ENCODE measurements at regions not wholly inside any gene's neighbourhood (a gene's known extent, or its start where the extent isn't known, plus 50 kb on each side); places are given as distances from the start of the nearest gene placed in this dataset.

GRCh38 chr4:89521826-89522225 is 214.2 kb upstream of the GPRIN3 start:
- Histone ChIP-seq H3K27me3 (ENCODE audit: control insufficient read depth, insufficient read depth) (no peaks in the 10 kb centered on the region), H3K4me1 (ENCODE audit: control insufficient read depth, insufficient read depth, low read length) (no peaks in the 10 kb centered on the region), H3K9me3 (ENCODE audit: control insufficient read depth, low read length) (no peaks in the 10 kb centered on the region), H3K4me3 (ENCODE audit: low read length) (no peak overlapping the region), H3K27ac (ENCODE audit: low read length) (no peak overlapping the region)
- intact Hi-C loops (cut with DNase I): no loop called here
- ATAC-seq (no peak), DNase-seq (no peak)
- 76% methylated on average over 4 of the region's 4 CpGs for WGBS

- no peak for ATAC-seq
- no peaks in the 10 kb centered on the region for H3K4me1 ChIP-seq (ENCODE audit: control insufficient read depth, insufficient read depth, low read length)
Observed at GRCh38 chr4:89519771-89520320, 212.2 kb upstream of the GPRIN3 start.

GRCh38 chr4:89518259-89518658 is 210.7 kb upstream of the GPRIN3 start:
- intact Hi-C loops (cut with DNase I): no loop called here
- no peak for ATAC-seq
- no peaks in the 10 kb centered on the region for H3K27me3 ChIP-seq (ENCODE audit: control insufficient read depth, insufficient read depth)
- H3K9me3 ChIP-seq (ENCODE audit: control insufficient read depth, low read length): no peaks in the 10 kb centered on the region
- no peaks in the 10 kb centered on the region for H3K4me1 ChIP-seq (ENCODE audit: control insufficient read depth, insufficient read depth, low read length)
- WGBS: 94% methylated on average over 4 of the region's 4 CpGs
- no peak overlapping the region for H3K4me3 ChIP-seq (ENCODE audit: low read length)
- H3K27ac ChIP-seq (ENCODE audit: low read length): no peak overlapping the region
- DNase-seq: no peak

More at GRCh38 chr4:89519771-89520320, 212.2 kb upstream of the GPRIN3 start:
- Histone ChIP-seq H3K4me3 (ENCODE audit: low read length) (no peak overlapping the region), H3K27me3 (ENCODE audit: control insufficient read depth, insufficient read depth) (no peaks in the 10 kb centered on the region), H3K9me3 (ENCODE audit: control insufficient read depth, low read length) (no peaks in the 10 kb centered on the region), H3K27ac (ENCODE audit: low read length) (no peak overlapping the region)
- intact Hi-C loops (cut with DNase I): no loop called here
- 87% methylated on average over 3 of the region's 3 CpGs for WGBS
- no peak for DNase-seq

GRCh38 chr4:89514811-89515210 is 207.2 kb upstream of the GPRIN3 start:
- intact Hi-C loops (cut with DNase I): no loop called here
- H3K9me3 ChIP-seq (ENCODE audit: control insufficient read depth, low read length): no peaks in the 10 kb centered on the region
- H3K27ac ChIP-seq (ENCODE audit: low read length): no peak overlapping the region
- ATAC-seq: no peak
- H3K4me3 ChIP-seq (ENCODE audit: low read length): no peak overlapping the region
- 88% methylated on average over 3 of the region's 3 CpGs for WGBS
- H3K27me3 ChIP-seq (ENCODE audit: control insufficient read depth, insufficient read depth): no peaks in the 10 kb centered on the region
- DNase-seq: no peak
- H3K4me1 ChIP-seq (ENCODE audit: control insufficient read depth, insufficient read depth, low read length): no peaks in the 10 kb centered on the region

GRCh38 chr4:89511776-89512175 is 204.2 kb upstream of the GPRIN3 start:
- WGBS: 63% methylated on average over 7 of the region's 7 CpGs
- H3K4me3 ChIP-seq (ENCODE audit: low read length): no peak overlapping the region
- H3K27me3 ChIP-seq (ENCODE audit: control insufficient read depth, insufficient read depth): no peaks in the 10 kb centered on the region
- intact Hi-C loops (cut with DNase I): no loop called here
- no peak for DNase-seq
- ATAC-seq: no peak
- no peaks in the 10 kb centered on the region for H3K9me3 ChIP-seq (ENCODE audit: control insufficient read depth, low read length)
- no peak overlapping the region for H3K27ac ChIP-seq (ENCODE audit: low read length)
- H3K4me1 ChIP-seq (ENCODE audit: control insufficient read depth, insufficient read depth, low read length): no peaks in the 10 kb centered on the region

- H3K9me3 ChIP-seq (ENCODE audit: control insufficient read depth, low read length): no peaks in the 10 kb centered on the region
- DNase-seq (no peak), ATAC-seq (no peak)
- no peak overlapping the region for H3K4me3 ChIP-seq (ENCODE audit: low read length)
- H3K27me3 ChIP-seq (ENCODE audit: control insufficient read depth, insufficient read depth): no peaks in the 10 kb centered on the region
- intact Hi-C loops (cut with DNase I): no loop called here
- no peak overlapping the region for H3K27ac ChIP-seq (ENCODE audit: low read length)
- WGBS: 78% methylated on average over 4 of the region's 4 CpGs
- H3K4me1 ChIP-seq (ENCODE audit: control insufficient read depth, insufficient read depth, low read length): no peaks in the 10 kb centered on the region
Observed at GRCh38 chr4:89509708-89510281, 202.2 kb upstream of the GPRIN3 start.

GRCh38 chr4:89506866-89507491 is 199.4 kb upstream of the GPRIN3 start:
- ATAC-seq (no peak), DNase-seq (peak in 1 of 3 donors; percentile 37)
- Histone ChIP-seq H3K4me1 (ENCODE audit: control insufficient read depth, insufficient read depth, low read length) (no peaks in the 10 kb centered on the region), H3K27ac (ENCODE audit: low read length) (no peak overlapping the region), H3K4me3 (ENCODE audit: low read length) (no peak overlapping the region), H3K27me3 (ENCODE audit: control insufficient read depth, insufficient read depth) (no peaks in the 10 kb centered on the region), H3K9me3 (ENCODE audit: control insufficient read depth, low read length) (no peaks in the 10 kb centered on the region)
- 45% methylated on average over 3 of the region's 3 CpGs for WGBS
- intact Hi-C loops (cut with DNase I): no loop called here

GRCh38 chr4:89502581-89502980 is 195.0 kb upstream of the GPRIN3 start:
- ATAC-seq: no peak

GRCh38 chr4:89497517-89498308 is 190.1 kb upstream of the GPRIN3 start:
- peak; percentile 56 to 95 for ATAC-seq
- intact Hi-C loops (cut with DNase I): no loop called here
- H3K4me3 ChIP-seq (ENCODE audit: low read length): no peak overlapping the region
- H3K27me3 ChIP-seq (ENCODE audit: control insufficient read depth, insufficient read depth): no peaks in the 10 kb centered on the region
- WGBS: 52% methylated on average over 4 of the region's 4 CpGs
- no peaks in the 10 kb centered on the region for H3K9me3 ChIP-seq (ENCODE audit: control insufficient read depth, low read length)
- no peaks in the 10 kb centered on the region for H3K4me1 ChIP-seq (ENCODE audit: control insufficient read depth, insufficient read depth, low read length)
- DNase-seq: no peak
- no peak overlapping the region for H3K27ac ChIP-seq (ENCODE audit: low read length)

More at GRCh38 chr4:89502581-89502980, 195.0 kb upstream of the GPRIN3 start:
- Histone ChIP-seq H3K4me3 (ENCODE audit: low read length) (no peak overlapping the region), H3K27ac (ENCODE audit: low read length) (no peak overlapping the region), H3K4me1 (ENCODE audit: control insufficient read depth, insufficient read depth, low read length) (no peaks in the 10 kb centered on the region), H3K9me3 (ENCODE audit: control insufficient read depth, low read length) (no peaks in the 10 kb centered on the region), H3K27me3 (ENCODE audit: control insufficient read depth, insufficient read depth) (no peaks in the 10 kb centered on the region)
- no peak for DNase-seq
- intact Hi-C loops (cut with DNase I): no loop called here
- WGBS: 94% methylated on average over 1 of the region's 1 CpG

GRCh38 chr4:89496851-89497250 is 189.3 kb upstream of the GPRIN3 start:
- Histone ChIP-seq H3K9me3 (ENCODE audit: control insufficient read depth, low read length) (no peaks in the 10 kb centered on the region), H3K4me1 (ENCODE audit: control insufficient read depth, insufficient read depth, low read length) (no peaks in the 10 kb centered on the region), H3K27ac (ENCODE audit: low read length) (no peak overlapping the region), H3K4me3 (ENCODE audit: low read length) (no peak overlapping the region), H3K27me3 (ENCODE audit: control insufficient read depth, insufficient read depth) (no peaks in the 10 kb centered on the region)
- WGBS: 37% methylated on average over 1 of the region's 1 CpG
- ATAC-seq (no peak), DNase-seq (no peak)
- intact Hi-C loops (cut with DNase I): no loop called here

GRCh38 chr4:89493367-89493766 is 185.8 kb upstream of the GPRIN3 start:
- Histone ChIP-seq H3K4me3 (ENCODE audit: low read length) (no peak overlapping the region), H3K27ac (ENCODE audit: low read length) (no peak overlapping the region), H3K4me1 (ENCODE audit: control insufficient read depth, insufficient read depth, low read length) (no peaks in the 10 kb centered on the region), H3K27me3 (ENCODE audit: control insufficient read depth, insufficient read depth) (no peaks in the 10 kb centered on the region), H3K9me3 (ENCODE audit: control insufficient read depth, low read length) (no peaks in the 10 kb centered on the region)
- ATAC-seq (no peak), DNase-seq (no peak)
- 82% methylated on average over 3 of the region's 3 CpGs for WGBS
- intact Hi-C loops (cut with DNase I): no loop called here

Data from right cardiac atrium (tissue), 5 donors.